ENCODE measurements at regions not wholly inside any gene's neighbourhood (a gene's known extent, or its start where the extent isn't known, plus 50 kb on each side); places are given as distances from the start of the nearest gene placed in this dataset.

DNA sequence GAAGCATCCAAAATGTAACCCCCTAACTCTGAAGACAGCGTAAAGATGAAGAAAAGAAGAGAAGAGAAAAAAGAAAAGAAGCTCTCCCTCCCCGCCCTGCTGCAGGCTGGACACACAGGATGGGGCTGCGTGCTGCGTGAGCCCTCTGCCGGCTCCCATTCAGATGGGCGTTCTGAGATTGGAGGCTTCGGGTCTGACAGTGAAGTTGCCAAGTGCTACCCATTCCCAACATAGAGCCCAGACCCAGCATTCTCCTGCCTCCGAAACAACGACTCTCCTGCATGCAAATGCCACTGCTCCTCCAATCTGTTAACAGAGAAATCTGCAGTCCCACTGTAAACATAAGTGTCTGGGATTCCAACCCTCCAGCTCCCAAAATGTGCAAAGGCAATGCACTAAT lies 234.9 kb downstream of the BCL11A start:
- no peak for DNase-seq

DNA sequence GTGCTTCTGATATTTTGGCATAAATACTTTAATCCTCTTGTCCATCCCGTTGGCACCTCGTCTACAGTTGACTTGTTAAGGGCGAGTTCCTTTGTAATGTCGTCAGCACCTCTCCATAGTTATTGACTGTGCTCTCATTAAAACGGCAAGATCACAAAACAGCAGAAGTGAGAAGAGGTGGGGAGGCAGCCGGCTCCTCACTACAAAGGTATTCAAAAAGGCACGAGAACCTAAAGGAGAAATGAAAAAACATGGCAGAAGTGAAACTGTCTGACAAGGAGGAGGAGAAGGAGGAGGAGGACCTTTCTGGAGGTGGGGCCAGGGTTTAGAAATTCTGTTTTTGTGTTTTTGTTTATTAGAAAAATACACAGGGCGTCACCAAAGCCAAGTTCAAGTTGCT lies 235.6 kb downstream of the BCL11A start:
- no peak for DNase-seq

DNA sequence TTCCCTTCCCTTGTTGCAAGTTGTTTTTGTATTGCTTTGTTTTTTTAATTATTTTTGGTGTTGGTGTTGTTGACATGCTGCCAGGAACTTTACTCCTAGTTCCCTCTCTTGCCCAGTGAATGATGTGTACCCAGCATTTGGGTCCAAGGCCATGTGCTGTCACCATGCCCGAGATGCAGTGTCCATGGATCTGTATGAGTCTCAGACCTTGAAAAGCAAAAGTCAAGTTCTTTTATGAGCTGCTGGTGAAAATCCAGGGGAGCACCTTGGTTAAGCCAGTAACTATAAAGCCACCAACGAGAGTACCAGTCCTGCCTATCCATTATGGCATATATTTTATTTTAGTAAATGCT lies 236.4 kb downstream of the BCL11A start:
- DNase-seq, result no peak

DNA sequence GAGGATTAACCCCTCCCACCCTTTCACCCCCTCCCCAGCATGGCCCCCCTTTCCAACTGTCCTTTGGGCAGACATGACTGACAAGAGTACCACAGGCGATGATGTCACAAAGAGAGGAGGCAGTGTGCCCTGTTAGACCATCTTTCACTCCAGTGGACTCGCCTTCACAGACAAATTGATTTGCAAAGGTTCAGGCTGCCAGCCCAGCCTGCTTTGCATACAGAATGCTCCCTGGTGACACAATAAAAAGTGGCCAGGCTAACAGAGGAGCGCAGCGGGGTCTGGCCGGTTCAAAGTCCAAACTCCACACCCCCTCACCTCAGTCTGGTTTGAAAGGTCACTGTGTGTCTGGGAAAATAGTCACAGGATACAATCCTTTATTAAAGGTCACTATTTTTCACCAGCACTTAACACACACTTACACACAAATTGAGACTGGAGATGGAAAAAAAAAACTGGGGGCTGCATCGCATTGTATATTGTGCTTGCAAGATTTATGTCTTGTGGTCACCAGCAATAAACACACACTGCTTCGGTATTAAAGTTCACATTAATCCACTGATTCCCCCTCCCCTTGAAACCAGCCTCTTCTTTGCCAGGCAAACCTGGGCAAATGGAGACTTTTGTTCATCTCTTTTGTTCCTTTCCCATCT lies 236.9 kb downstream of the BCL11A start:
- DNase-seq, result no peak

DNA sequence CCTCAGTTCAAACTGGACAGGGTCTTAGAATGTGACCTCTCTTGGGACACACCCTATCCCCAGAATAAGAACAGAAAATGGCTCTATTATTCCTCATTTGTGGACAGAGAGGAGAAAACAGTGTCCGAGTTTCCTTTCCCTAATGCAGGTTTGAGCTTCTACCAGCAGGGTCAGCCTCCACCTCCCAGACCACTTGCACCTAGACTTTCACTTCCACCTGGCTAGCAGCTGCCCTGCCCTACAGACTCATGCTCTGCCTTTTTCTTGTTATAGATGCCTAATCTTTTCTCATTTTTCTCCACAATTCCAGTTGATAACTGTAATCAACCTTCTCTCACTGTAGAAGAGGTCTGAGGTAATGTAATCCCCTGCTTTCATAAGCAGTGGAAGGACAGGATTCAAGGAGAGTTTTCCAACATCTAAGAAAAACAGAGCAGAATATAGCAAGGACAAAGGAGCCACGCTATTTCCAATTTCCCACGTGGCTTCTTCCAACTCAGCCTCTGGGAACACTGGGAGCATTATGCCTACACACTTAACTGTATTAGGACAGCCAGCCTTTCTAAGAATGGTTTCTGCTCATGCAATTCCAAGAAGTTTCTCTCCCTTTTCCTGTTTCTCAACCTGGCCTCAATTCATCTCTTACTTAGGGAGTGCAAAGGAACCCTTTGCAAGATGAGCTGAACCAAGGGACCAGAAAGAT lies 239.8 kb downstream of the BCL11A start:
- no peak for DNase-seq

DNA sequence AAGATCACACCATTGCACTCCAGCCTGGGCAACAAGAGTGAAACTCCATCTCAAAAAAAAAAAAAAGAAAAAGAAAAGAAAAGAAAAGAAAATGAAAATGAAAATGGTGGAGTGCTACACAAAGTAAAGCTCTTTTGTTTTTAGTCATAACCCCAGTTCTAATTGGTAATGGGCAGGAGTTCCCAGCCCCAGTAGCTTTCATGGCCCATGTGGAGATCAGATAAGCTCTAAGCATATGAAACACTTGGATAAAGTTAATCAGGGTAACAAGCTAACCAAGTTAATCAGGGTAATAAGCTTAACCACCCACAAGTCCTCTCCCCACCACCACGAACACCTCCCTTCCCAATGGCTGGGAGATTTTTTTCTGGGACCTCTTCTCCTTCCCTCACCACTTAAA lies 240.8 kb downstream of the BCL11A start:
- DNase-seq, result no peak

DNA sequence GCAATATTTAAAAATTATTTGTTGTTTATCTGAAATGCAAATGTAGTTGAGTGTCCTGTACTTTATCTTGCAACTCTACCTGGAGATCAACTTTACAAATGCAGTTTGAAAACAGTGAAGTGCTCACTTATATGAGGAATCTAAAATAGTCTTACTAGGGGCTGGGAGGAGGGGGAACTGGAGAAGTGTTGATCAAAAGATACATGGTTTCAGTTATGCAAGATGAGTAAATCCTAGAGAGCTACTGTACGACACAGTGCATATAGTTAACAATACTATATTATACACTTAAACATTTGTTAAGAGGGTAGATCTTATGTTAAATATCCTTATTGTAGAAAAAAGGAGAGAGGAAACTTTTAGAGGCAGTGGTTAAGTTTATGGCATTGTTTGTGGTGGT lies 241.9 kb downstream of the BCL11A start:
- no peak for DNase-seq

DNA sequence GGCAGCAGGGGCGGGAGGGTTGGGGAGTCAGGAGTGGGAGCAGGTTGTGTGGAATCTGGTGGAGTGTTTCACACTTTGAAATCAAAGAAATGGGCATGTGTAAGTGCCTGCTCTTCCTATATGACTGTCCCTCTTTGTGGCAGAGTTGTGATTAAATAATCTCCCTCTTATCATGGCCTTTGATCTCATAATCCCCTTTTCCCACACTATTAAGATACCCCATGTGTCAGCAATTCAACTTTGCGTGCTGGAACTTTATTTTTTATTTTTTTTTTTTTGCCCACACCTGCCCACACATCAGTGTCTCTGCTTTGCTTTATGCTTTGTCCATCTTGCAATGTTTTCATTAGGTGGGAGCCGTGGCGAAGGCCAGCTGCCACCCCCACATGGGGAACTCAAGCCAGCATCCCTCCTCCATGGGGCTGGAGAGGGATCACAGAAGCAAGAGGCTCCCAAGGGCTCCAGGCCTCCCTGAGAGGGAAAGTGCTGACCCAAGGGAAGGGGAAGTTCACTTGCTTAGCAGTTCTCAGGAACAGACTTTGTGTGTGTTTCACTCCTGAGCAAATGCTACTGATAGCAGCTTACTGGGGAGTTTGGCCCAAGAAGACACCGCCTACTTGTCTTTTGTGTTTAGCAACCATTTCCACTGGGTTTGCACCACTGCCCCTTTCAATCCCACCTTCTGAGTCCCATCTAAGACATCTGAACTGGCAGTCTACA lies 243.4 kb downstream of the BCL11A start:
- DNase-seq, result no peak

DNA sequence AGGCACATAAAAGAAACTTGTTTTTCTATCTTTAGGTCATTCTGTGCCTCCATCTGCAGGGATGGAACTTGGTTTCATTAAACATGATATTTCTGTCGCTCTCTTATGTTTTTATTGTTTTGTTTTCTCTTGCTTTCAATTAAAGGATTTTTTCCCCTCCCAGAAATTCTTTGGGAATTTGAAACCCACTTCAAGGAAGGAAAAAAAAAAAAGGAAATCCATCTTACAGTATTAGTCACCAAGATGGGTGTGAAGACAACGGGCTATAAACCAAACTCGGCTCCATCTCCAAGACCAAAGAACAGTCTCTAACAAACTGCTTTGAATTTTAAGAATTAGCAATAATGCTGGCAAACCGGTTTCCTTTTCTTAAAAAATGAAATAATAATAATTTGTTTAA lies 244.1 kb downstream of the BCL11A start:
- no peak for DNase-seq

DNA sequence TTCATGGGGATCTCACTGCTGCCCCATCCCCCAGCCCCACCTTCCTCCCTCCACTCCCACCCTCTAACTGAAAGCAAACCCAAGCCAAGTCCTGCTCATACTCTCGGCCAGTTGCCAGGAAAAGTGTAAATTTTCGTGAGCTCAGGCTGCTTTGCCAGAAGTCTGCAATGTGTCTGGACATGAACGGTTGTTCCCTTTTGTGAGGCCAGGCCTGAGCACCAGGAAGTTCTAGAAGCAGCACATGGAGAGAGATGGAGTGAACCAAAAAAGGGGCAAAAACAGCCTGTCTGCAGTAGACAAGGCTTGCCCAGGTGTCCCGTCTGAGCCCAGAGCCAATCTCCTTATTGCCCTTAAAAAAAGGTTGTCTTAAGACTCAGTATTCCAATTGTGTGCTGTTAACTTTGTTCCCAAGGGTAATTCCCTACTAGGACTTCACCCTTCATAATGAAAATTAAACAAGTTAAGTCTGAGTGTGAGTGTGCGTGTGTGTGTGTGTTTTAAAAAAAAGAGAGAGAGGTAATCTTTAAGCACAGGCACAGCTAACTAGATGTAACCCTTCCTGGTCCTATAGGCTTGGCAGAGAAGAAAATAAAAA lies 247.1 kb downstream of the BCL11A start:
- no peak for DNase-seq

DNA sequence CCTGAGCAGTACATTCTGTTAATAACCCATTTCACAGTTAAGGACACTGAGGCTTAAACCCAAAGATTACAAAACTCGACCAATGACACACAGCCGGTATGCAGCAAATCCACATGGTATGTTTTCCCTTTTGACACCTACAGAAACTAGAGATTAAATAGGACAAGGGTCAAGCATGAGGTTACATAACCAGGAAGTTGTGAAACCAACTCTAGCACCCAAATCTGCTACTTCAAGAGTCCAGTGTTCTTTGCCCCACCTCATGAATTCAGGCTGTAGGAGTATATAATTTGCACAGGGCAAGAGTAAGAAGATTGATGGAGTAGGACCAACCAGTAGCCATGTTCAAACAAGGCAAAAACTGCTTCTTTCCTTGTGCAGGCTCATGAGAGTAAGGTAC lies 249.8 kb downstream of the BCL11A start:
- DNase-seq, result no peak

DNA sequence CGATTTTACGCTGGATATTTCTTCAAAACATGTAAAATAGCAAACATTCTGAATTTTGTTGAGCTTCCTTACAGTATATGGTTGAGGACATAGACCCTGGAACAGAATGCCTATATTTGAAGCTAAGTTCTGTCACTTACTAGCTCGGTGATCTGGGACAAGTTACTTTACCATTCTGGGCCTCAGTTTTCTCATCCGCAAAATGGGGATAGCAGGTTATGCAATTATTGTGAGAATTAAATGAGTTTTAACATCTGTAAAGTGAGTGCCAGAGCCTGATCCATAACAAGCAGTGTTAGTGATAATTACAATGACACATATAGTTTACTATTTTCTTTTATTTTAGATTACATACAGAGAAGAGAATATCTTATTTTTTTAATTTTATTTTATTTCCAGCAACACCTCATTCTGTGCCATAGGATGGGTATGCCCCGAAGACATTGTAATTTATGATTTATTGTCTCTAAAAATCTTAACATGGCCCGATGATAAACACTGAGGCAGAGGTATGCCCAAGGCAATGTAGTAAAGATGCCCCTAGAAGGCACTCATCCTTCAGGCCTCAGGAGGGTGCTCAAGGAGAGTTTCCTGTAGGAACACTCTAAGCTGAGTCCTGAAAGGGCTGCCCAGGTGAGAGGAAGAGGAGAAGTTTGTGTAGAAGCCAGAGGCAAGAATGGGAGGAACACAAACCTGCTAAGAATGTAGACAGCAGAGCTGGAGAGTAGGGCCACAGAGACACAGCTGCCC lies 250.9 kb downstream of the BCL11A start:
- DNase-seq, result no peak

DNA sequence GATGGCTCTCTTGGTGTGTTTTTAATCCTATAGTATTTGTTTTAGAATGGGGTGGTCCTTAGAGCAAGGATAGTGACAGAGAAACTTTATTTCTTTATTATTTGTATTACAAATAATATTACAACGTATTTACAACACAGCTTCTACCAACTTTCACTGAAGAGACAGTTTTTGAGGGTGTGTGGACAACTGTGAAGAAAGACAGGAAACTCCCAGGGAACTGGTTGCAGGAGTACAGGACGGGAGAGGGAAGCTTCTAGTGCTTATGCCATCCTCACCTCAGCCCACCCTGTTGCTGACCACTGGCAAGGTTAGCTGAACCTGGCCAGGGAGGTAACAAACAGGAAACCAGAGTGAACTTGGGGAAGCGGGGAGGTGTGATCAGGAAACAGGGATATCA lies 251.7 kb downstream of the BCL11A start:
- DNase-seq, result no peak

DNA sequence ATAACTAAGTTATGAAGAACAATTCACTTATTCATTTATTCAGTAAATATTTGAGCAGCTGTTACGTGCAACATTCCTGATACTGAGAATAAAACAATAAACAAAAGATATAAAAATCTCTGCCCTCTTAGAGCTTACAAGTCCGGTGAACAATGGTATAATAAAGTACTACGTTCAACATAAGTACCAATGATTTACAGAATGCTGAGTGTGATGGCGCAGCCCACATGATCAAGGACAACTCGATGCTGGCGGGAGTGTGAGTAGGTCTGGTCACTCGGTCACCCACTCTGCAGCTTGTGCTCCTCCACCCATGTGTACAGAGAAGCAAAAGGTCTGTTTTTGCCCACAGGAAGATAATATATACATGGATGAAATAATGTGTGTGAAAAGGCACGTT lies 254.3 kb downstream of the BCL11A start:
- DNase-seq, result no peak

DNA sequence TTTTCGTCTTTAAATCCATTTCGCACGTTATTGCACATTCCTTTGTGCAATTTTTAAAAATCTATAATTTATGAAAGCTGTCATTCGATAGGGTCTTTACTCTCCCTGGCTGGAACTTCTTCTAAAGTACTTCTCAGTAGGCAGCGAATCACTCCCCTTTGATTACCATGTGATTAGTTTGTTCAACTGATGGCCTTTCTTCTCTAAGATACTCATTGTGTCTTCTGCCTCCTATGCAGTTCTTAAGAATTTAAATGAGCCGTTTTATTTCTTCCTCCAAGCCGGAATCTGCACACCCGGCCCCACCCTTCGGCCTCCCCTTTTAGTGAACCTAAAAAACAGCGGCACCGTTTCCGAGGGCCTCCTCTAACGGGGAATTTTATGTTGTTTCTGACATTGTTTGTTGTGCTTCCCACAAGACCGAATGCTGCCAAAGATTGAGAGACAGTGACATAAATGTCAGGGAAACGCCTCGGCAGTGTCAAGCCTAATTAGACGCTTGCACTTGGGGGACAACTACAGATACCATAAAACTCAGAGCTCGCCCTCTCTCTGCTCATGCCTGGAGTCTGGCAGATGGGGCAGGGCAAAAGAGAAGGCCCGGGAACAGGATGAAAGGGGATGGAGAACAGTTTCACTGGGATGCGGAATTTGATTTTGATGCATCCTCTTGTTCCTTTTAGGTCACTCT lies 255.3 kb downstream of the BCL11A start:
- no peak for DNase-seq

DNA sequence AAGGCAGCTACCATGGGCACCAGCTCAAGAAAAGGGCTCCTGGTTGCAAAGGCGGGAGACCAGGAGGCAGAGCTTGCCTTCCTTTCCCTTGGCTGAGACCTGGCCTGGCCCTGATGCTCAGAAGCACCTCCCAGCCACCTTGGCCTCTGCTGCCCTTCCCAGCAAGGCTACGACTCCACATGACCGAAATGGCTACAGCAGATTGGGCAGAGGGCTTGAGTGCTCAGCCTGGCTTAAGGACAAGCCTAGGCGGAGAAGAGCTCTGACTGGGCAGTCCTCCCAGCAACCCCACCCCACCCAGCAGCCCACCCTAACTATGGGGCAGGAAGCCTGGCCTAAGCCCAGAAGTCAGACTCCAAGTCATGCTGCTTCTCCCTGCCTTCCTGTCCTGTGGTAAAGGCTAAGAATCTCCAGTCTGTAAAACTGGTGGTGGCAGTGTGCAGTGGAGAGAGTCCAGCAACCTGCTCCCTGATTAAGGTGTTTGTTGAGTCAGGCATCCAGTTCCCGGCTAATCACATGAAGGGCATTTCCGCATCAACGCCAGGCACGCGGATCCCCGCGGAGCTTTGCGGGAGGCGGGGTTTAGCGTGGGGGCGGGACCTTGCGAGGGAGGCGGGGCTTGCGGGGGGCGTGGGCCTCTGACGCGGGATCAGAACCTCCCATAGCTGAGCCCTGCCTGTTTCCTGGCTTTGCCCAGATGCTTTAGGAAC lies 256.0 kb downstream of the BCL11A start:
- no peak for DNase-seq

DNA sequence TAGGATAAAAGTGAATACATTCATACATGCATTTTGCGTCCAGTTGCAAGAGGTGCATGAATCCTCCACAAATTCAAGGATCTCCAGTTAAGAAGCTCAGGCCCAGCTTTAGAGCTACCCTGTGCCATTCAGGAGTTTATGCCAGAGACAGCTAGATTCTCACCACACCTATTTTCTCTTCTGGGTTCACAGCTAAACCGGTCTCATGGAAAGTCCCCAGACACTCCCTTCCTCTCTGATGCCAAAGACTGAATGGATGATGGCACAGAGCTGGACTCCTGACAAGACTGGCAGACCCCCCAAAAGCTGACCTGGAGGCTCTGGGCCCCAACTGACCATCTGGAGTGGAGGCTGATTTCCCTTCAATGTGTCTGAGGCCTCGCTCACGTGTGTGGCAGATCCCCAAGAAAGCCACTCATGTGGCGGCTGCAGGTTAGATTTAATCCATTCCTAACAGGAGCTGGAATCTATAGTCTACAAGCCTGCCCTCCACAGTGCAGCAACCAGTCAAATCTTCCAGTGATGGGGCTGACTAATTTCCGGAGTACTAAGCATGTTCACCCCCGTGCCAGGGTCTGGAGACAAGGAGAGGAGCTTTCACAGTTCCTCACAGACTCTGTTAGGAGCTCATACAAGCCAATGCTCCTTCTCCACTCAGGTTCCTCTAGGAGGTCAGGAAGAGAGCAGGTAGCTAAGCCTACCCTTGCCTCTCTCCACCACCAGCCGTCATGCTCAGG lies 257.1 kb downstream of the BCL11A start:
- no peak for DNase-seq

DNA sequence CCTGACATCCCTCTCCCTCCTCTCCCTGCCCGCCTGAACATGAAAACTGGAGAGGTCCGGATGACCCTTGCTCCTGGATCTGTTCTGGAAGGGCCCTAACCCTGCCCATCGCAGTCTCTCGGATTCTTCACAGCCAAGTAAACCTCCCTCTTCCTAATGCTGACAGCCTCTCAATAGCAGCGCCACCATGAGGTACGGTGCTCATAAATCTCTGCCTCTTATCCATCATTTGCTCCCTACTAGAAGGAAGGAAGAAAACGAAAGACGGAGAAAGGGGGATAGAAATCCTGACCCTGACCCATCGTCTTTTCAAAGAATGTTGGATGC lies 257.9 kb downstream of the BCL11A start:
- no peak for DNase-seq

DNA sequence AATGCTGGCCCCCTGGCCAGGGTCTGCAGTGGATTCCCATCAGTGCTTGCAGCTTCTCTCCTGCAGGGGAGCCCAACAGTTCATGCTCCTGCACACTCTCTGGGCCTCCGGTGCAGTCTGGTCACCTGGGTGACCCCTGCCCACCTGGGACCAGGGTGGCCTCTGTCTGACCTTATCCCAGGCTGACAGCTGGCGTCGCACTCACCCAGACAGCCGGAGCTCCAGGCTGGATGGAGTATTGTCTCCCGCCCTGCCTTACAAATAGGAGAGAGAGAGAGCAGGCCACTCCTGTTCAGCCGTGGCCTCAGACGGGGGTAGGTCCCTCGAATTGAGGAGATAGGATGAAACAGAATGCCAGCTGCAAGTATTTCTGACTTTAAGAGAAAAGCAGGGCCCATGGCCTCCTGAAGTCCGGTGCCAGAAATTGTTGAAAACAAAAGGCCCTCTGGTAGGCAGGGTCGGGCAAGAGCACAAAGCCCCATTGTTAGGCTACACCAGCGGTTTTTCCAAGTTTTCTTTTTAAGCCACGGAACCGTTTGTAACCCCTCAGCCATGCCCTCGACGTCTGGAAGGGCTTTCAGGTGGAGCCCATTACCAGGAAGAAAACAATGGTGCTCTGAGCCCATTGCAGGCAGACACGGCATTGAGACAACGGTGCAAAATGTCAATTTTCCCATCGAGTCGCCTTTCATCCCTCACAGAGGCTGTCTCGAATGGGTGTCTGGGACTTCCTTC lies 258.4 kb downstream of the BCL11A start:
- DNase-seq, result no peak

DNA sequence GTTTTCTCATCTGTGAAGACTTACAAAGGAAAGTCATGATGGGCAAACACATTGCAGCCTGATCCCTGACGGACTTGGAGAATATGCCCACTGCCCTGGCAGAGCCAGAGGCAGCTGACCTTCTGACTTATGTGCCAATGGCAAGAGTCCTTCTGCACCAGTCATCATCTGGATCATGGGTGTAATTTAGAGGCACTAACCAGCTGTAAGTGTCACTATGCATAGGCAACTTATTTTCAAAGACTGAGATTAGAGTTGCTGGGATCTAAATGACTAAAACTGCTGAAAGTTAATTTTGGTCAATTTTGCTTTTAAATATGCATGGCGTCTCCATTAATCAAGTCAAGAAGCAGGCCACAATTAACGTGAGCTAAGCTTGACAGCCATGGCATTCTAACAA lies 261.2 kb downstream of the BCL11A start:
- DNase-seq, result no peak

DNA sequence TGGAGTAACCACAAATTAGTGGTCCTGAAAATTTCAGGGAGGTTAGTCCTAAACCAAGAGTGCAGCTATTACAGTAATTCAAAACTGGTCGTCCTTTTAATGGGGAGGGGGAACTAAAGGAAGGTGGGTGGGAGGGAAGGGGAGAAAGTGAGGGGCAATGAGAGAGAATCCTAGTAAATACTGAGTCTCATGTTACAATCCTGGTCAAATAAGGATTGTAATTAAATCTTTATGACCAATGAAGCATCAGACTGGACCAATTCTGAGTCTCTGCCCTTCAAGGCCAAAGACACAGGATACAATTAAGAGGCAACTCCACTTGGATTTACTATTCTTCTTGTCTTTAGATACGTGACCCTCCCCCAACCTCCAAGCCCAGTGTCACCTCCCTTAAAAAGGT lies 262.9 kb downstream of the BCL11A start:
- DNase-seq, result no peak
